ENCODE measurements at regions not wholly inside any gene's neighbourhood (a gene's known extent, or its start where the extent isn't known, plus 50 kb on each side); places are given as distances from the start of the nearest gene placed in this dataset.
A peak's percentile ranks its signal among the peaks of the same experiment; 100 is the strongest.

DNA sequence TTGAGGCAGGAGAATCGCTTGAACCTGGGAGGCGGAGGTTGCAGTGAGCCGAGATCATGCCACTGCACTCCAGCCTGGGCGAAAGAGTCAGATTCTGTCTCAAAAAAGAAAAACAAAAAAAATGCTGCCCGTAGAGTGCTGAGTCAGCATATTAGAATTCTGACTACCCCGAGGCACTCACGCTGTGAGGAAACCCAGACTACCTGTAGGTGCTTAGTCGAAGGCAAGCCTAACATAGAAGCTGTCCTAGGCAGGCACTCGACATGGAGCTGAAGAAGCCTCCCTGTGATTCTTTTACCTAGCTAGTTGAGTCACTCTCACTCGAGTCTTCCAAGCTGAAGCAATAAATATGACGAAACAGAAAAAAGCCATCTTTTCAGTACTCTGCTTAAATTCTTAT lies 1323.2 kb upstream of the DDX18 start:
- TF ChIP-seq, protein P1, sequence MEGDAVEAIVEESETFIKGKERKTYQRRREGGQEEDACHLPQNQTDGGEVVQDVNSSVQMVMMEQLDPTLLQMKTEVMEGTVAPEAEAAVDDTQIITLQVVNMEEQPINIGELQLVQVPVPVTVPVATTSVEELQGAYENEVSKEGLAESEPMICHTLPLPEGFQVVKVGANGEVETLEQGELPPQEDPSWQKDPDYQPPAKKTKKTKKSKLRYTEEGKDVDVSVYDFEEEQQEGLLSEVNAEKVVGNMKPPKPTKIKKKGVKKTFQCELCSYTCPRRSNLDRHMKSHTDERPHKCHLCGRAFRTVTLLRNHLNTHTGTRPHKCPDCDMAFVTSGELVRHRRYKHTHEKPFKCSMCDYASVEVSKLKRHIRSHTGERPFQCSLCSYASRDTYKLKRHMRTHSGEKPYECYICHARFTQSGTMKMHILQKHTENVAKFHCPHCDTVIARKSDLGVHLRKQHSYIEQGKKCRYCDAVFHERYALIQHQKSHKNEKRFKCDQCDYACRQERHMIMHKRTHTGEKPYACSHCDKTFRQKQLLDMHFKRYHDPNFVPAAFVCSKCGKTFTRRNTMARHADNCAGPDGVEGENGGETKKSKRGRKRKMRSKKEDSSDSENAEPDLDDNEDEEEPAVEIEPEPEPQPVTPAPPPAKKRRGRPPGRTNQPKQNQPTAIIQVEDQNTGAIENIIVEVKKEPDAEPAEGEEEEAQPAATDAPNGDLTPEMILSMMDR (IDR thresholded peaks at IDR 0.05; ENCODE audit: low read depth, low read length): no peak
- no peaks in the 10 kb centered on the region for H3K4me1 ChIP-seq (ENCODE audit: low read depth)
- no peak overlapping the region for H3K27ac ChIP-seq
- H3K36me3 ChIP-seq: no peaks in the 10 kb centered on the region
- H3K9me3 ChIP-seq (ENCODE audit: low read depth): no peaks in the 10 kb centered on the region
- DNase-seq (ENCODE audit: low read depth in 1 of 2, low spot score in 1 of 2): peak in 1 of 2 donors; percentile 34
- no peaks in the 10 kb centered on the region for H3K27me3 ChIP-seq
- H3K4me3 ChIP-seq: no peak overlapping the region

GRCh38 chr2:116499389-116499788 lies 1315.1 kb upstream of the DDX18 start:
- H3K4me3 ChIP-seq: no peak overlapping the region
- H3K27me3 ChIP-seq: no peaks in the 10 kb centered on the region
- no peak for DNase-seq (ENCODE audit: low read depth in 1 of 2, low spot score in 1 of 2)
- no peaks in the 10 kb centered on the region for H3K9me3 ChIP-seq (ENCODE audit: low read depth)
- H3K36me3 ChIP-seq: no peaks in the 10 kb centered on the region
- no peaks in the 10 kb centered on the region for H3K4me1 ChIP-seq (ENCODE audit: low read depth)
- TF ChIP-seq, protein P1 (IDR thresholded peaks at IDR 0.05; ENCODE audit: low read depth, low read length): no peak
- H3K27ac ChIP-seq: no peak overlapping the region

DNA sequence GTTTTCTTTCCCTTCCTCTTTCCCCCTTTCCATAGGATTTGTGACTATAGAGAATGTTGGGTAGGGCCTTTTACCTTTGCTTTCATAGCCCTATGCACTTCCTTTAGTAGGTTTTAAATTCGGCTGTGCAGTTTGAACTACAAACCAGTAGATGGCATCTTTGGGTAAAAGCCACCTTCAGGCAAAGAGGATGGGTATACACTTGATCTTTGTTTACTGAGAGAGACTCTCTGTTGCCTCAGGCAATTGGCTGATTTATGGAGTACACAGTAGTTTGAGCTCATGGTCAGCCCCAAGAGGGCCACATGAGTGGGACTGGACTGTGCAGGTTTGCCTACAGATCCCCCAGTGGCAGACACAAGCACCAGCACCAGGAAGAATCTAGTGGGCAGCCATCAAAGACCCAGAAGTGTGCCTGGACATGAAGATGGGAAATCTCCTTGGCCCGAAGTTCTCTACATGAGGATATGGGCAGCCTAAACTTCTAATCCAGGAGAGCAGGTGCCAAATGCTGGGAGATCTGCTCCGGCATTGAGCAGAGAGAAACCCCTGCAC lies 1304.3 kb upstream of the DDX18 start:
- peak; percentile 14 to 57 for DNase-seq (ENCODE audit: low read depth in 1 of 2, low spot score in 1 of 2)
- no peaks in the 10 kb centered on the region for H3K27me3 ChIP-seq

DNA sequence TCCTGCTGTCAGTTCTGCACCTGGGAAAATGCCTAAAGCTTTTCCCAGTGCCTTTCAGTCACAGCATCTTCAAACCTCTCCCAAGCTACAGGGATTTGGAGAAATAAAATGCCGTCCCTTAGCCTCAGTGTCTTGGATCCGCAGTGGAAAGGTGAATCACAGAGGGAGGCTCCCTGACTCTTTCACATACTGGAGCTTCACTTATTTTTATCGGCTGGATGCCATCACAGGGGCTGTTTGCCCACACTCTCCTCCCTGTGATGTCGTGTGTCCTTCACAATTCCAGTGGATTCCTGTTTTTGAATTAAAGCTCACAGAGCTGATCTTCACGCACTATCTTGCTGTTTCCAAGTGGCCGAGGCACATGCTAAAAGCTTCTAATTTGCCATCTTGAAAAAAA lies 1303.1 kb upstream of the DDX18 start:
- DNase-seq (ENCODE audit: low read depth in 1 of 2, low spot score in 1 of 2): no peak
- no peaks in the 10 kb centered on the region for H3K27me3 ChIP-seq
- no peaks in the 10 kb centered on the region for H3K4me1 ChIP-seq (ENCODE audit: low read depth)
- H3K4me3 ChIP-seq: no peak overlapping the region
- TF ChIP-seq, protein P1 (IDR thresholded peaks at IDR 0.05; ENCODE audit: low read depth, low read length): no peak
- H3K27ac ChIP-seq: no peak overlapping the region
- H3K9me3 ChIP-seq (ENCODE audit: low read depth): no peaks in the 10 kb centered on the region
- H3K36me3 ChIP-seq: no peaks in the 10 kb centered on the region

More for the DNA sequence above, 1304.3 kb upstream of the DDX18 start:
- TF ChIP-seq, protein P1 (IDR thresholded peaks at IDR 0.05; ENCODE audit: low read depth, low read length): peak; percentile 31
- no peak overlapping the region for H3K4me3 ChIP-seq
- no peaks in the 10 kb centered on the region for H3K4me1 ChIP-seq (ENCODE audit: low read depth)
- H3K27ac ChIP-seq: no peak overlapping the region
- H3K9me3 ChIP-seq (ENCODE audit: low read depth): no peaks in the 10 kb centered on the region
- no peaks in the 10 kb centered on the region for H3K36me3 ChIP-seq

DNA sequence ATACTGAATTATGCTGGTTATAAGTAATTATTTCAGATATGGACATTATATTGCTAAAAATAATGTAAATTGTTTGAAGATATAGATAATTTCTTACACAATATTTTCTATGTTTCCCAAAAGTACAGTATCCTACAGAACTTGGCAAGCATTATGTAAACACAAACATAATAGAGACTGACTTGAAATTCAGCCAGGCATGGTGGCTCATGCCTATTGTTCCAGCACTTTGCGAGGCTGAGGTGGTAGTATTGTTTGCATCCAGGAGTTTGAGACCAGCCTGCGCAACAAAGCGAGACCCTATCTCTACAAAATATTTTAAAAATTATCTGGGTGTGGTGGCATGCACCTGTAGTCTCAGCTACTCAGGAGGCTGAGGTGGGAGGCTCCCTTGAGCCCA lies 1300.5 kb upstream of the DDX18 start:
- no peak for DNase-seq (ENCODE audit: low read depth in 1 of 2, low spot score in 1 of 2)
- TF ChIP-seq, protein P1 (IDR thresholded peaks at IDR 0.05; ENCODE audit: low read depth, low read length): no peak
- H3K9me3 ChIP-seq (ENCODE audit: low read depth): no peaks in the 10 kb centered on the region
- no peaks in the 10 kb centered on the region for H3K27me3 ChIP-seq
- H3K36me3 ChIP-seq: no peaks in the 10 kb centered on the region
- H3K27ac ChIP-seq: no peak overlapping the region
- H3K4me1 ChIP-seq (ENCODE audit: low read depth): no peaks in the 10 kb centered on the region
- H3K4me3 ChIP-seq: no peak overlapping the region
